ENCODE measurements at regions not wholly inside any gene's neighbourhood (a gene's known extent, or its start where the extent isn't known, plus 50 kb on each side); places are given as distances from the start of the nearest gene placed in this dataset.

DNA sequence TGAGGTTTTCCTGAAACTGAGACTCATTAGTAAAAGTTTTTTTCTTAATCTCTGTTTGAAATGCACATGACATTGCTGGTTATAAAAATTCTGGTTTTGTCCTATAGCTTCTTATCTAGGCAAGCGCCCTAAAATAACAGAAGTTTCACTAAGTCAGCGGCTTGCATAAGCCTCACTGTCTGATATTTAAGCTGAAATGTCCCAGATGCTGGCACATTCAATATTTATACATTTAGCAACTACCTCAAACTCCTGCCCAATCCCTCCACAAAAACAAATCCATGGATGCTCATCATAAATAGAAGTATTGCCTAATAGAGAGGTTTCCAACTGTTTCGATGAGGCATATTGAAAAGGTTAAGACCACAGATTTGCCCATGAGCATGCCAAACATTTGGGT is 83.1 kb upstream of the EGR2 start:
- TF ChIP-seq, protein P1, sequence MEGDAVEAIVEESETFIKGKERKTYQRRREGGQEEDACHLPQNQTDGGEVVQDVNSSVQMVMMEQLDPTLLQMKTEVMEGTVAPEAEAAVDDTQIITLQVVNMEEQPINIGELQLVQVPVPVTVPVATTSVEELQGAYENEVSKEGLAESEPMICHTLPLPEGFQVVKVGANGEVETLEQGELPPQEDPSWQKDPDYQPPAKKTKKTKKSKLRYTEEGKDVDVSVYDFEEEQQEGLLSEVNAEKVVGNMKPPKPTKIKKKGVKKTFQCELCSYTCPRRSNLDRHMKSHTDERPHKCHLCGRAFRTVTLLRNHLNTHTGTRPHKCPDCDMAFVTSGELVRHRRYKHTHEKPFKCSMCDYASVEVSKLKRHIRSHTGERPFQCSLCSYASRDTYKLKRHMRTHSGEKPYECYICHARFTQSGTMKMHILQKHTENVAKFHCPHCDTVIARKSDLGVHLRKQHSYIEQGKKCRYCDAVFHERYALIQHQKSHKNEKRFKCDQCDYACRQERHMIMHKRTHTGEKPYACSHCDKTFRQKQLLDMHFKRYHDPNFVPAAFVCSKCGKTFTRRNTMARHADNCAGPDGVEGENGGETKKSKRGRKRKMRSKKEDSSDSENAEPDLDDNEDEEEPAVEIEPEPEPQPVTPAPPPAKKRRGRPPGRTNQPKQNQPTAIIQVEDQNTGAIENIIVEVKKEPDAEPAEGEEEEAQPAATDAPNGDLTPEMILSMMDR (conservative IDR thresholded peaks at IDR 0.05): no peak
- TF ChIP-seq ZFX (IDR thresholded peaks at IDR 0.05): no peak

All from C4-2B (cell line).